RWPE1 (cell line): ENCODE measurements at regions not wholly inside any gene's neighbourhood (a gene's known extent, or its start where the extent isn't known, plus 50 kb on each side); places are given as distances from the start of the nearest gene placed in this dataset.

Source experiments
- CTCF ChIA-PET: fragments of 350-600 bp; sonication (Branson Sonifier 250); formaldehyde crosslinking; extraction: SDS; loops from one replicate; lab custom pipeline; 2021; lab: Yijun Ruan, JAX
- POLR2A ChIA-PET: fragments of 400-600 bp; formaldehyde crosslinking; extraction: SDS; loops from one replicate; lab custom pipeline; 2020; ENCODE audit warnings: antibody characterized with exemption; ENCODE audit not compliant: low non-redundant PET; lab: Yijun Ruan, JAX
- DNase-seq: peaks from one replicate; pipeline ENCODE4 v3.0.0; 2012; ENCODE audit warnings: low spot score
- H3K27ac ChIP-seq: fragments of 450-650 bp; 2 replicates; pipeline ENCODE4 v1.5.1; 2017
- TF ChIP-seq, protein P1 (sequence below): fragments of 450-650 bp; conservative IDR thresholded peaks from 2 replicates; pipeline ENCODE4 v1.5.1; 2017; ENCODE audit warnings: low read depth, mild to moderate bottlenecking

- POLR2A ChIA-PET, result no interaction called here
- CTCF ChIA-PET, result no interaction called here
- TF ChIP-seq, protein P1, sequence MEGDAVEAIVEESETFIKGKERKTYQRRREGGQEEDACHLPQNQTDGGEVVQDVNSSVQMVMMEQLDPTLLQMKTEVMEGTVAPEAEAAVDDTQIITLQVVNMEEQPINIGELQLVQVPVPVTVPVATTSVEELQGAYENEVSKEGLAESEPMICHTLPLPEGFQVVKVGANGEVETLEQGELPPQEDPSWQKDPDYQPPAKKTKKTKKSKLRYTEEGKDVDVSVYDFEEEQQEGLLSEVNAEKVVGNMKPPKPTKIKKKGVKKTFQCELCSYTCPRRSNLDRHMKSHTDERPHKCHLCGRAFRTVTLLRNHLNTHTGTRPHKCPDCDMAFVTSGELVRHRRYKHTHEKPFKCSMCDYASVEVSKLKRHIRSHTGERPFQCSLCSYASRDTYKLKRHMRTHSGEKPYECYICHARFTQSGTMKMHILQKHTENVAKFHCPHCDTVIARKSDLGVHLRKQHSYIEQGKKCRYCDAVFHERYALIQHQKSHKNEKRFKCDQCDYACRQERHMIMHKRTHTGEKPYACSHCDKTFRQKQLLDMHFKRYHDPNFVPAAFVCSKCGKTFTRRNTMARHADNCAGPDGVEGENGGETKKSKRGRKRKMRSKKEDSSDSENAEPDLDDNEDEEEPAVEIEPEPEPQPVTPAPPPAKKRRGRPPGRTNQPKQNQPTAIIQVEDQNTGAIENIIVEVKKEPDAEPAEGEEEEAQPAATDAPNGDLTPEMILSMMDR, result no peak
- DNase-seq, result no peak
- no peak overlapping the region for H3K27ac ChIP-seq
These were observed 53.9 kb upstream of the GALNTL6 start for GRCh38 chr4:171759274-171759673.

DNA sequence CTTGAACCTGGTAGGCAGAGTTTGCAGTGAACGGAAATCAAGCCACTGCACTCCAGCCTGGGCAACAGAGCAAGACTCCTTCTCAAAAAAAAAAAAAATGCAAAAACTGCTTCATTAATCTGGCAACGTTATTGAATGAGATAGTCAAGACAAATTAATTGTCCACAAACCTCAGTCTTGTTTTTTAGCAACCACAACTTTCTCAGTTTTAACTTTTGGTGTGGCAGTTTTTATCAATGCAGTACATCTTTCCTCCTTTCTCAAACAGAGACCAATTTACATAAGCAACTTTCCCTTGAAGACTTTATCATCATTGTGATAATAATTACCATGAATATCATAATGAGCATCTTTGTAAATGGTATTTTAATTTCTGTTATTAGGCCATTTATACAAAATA is 61.7 kb upstream of the GALNTL6 start:
- TF ChIP-seq, protein P1, result no peak
- DNase-seq, result no peak
- POLR2A ChIA-PET, result no interaction called here
- H3K27ac ChIP-seq, result no peak overlapping the region
- CTCF ChIA-PET, result no interaction called here

DNA sequence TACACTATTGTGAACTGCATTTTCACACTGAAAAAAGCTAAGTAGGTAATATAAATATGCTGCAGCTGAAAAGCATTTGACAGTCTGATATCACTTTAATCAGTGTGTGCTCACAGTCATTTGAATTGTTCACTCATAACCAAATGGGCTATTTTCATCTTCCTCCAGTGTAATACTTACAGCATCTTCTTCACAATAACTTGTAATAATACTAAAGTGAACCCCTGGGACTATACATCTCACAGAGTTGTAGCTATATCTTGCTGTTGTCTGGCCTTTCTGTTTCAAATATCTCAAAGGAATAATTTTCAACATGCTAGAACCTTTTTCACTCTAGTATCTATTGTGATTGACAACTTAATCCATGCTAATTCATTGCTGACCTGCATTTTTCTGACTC is 66.8 kb upstream of the GALNTL6 start:
- TF ChIP-seq, protein P1, result no peak
- CTCF ChIA-PET, result no interaction called here
- DNase-seq, result no peak
- H3K27ac ChIP-seq, result no peak overlapping the region
- POLR2A ChIA-PET, result no interaction called here

DNA sequence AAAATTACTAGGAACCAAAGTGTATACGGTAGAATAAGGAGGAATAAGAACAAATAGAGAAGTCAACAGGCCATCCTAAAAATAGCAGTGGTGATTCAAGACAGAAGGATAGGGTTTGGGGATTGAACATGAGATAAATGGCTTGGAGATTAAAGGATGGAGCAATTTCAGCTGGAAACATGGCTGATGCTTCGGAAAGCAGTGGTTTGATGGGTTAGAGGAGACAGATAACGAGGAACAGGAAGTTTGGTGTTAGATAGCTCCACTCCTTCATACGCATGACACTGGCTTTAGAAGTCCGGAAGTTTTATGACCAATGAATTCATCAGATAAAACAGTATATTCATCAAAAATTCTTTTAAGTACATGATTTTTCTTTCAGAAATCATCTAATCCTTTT is 70.8 kb upstream of the GALNTL6 start:
- no peak for DNase-seq
- H3K27ac ChIP-seq, result no peak overlapping the region
- ChIA-PET CTCF (no interaction called here), POLR2A (no interaction called here)
- TF ChIP-seq, protein P1, result no peak

GRCh38 chr4:171727185-171727584 is 86.0 kb upstream of the GALNTL6 start:
- DNase-seq, result no peak
- H3K27ac ChIP-seq, result no peak overlapping the region
- POLR2A ChIA-PET, result no interaction called here
- TF ChIP-seq, protein P1, result no peak
- CTCF ChIA-PET, result no interaction called here

GRCh38 chr4:171721937-171722336 is 91.3 kb upstream of the GALNTL6 start:
- DNase-seq, result no peak
- CTCF ChIA-PET, result no interaction called here
- TF ChIP-seq, protein P1, result no peak
- POLR2A ChIA-PET, result no interaction called here
- H3K27ac ChIP-seq, result no peak overlapping the region

- no peak for DNase-seq
- ChIA-PET POLR2A (no interaction called here), CTCF (no interaction called here)
- H3K27ac ChIP-seq, result no peak overlapping the region
- TF ChIP-seq, protein P1, result no peak
These were observed 93.5 kb upstream of the GALNTL6 start for GRCh38 chr4:171719691-171720090.
